ENCODE measurements at regions not wholly inside any gene's neighbourhood (a gene's known extent, or its start where the extent isn't known, plus 50 kb on each side); places are given as distances from the start of the nearest gene placed in this dataset.

GRCh38 chr9:109843641-109844040, 63.6 kb downstream of the PALM2AKAP2 start:
- TF ChIP-seq, protein P1, sequence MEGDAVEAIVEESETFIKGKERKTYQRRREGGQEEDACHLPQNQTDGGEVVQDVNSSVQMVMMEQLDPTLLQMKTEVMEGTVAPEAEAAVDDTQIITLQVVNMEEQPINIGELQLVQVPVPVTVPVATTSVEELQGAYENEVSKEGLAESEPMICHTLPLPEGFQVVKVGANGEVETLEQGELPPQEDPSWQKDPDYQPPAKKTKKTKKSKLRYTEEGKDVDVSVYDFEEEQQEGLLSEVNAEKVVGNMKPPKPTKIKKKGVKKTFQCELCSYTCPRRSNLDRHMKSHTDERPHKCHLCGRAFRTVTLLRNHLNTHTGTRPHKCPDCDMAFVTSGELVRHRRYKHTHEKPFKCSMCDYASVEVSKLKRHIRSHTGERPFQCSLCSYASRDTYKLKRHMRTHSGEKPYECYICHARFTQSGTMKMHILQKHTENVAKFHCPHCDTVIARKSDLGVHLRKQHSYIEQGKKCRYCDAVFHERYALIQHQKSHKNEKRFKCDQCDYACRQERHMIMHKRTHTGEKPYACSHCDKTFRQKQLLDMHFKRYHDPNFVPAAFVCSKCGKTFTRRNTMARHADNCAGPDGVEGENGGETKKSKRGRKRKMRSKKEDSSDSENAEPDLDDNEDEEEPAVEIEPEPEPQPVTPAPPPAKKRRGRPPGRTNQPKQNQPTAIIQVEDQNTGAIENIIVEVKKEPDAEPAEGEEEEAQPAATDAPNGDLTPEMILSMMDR (IDR thresholded peaks at IDR 0.05; ENCODE audit: low read length): no peak
- TF ChIP-seq EZH2 (IDR thresholded peaks at IDR 0.05; ENCODE audit: borderline replicate concordance, low read length): no peak
- H3K4me2 ChIP-seq (ENCODE audit: low read length): no peak overlapping the region
- no peak overlapping the region for H3K27ac ChIP-seq (ENCODE audit: low read depth, low read length, poor library complexity, severe bottlenecking)
- H3K4me1 ChIP-seq (ENCODE audit: insufficient read depth, low read length, severe bottlenecking): no peaks in the 10 kb centered on the region
- H2AFZ ChIP-seq (ENCODE audit: low read length): no peak overlapping the region
- H3K79me2 ChIP-seq (ENCODE audit: insufficient read depth, low read length): no peaks in the 10 kb centered on the region
- H3K4me3 ChIP-seq (ENCODE audit: low read depth, low read length, poor library complexity, severe bottlenecking): no peak overlapping the region
- H3K9ac ChIP-seq (ENCODE audit: low read length): no peak overlapping the region
- no peaks in the 10 kb centered on the region for H4K20me1 ChIP-seq (ENCODE audit: insufficient read depth, low read length)
- H3F3A ChIP-seq (ENCODE audit: insufficient read depth, low read length): no peaks in the 10 kb centered on the region
- H3K27me3 ChIP-seq (ENCODE audit: insufficient read depth, low read length): no peaks in the 10 kb centered on the region
- no peaks in the 10 kb centered on the region for H3K9me2 ChIP-seq (ENCODE audit: low read depth, low read length)
- H3K36me3 ChIP-seq (ENCODE audit: insufficient read depth, low read length): no peaks in the 10 kb centered on the region
- H3K9me3 ChIP-seq (ENCODE audit: low read length): no peaks in the 10 kb centered on the region

- H2AFZ ChIP-seq (ENCODE audit: low read length): no peak overlapping the region
- no peak overlapping the region for H3K4me3 ChIP-seq (ENCODE audit: low read depth, low read length, poor library complexity, severe bottlenecking)
- H3K4me2 ChIP-seq (ENCODE audit: low read length): no peak overlapping the region
- TF ChIP-seq EZH2 (IDR thresholded peaks at IDR 0.05; ENCODE audit: borderline replicate concordance, low read length): no peak
- TF ChIP-seq, protein P1 (IDR thresholded peaks at IDR 0.05; ENCODE audit: low read length): no peak
- H3K4me1 ChIP-seq (ENCODE audit: insufficient read depth, low read length, severe bottlenecking): no peaks in the 10 kb centered on the region
- H3K79me2 ChIP-seq (ENCODE audit: insufficient read depth, low read length): no peaks in the 10 kb centered on the region
- no peak overlapping the region for H3K9ac ChIP-seq (ENCODE audit: low read length)
- peaks cover 1% of the 10 kb centered on the region; the same call in 1 of the 2 replicates for H3K27me3 ChIP-seq (ENCODE audit: insufficient read depth, low read length)
- no peaks in the 10 kb centered on the region for H3K9me3 ChIP-seq (ENCODE audit: low read length)
- no peaks in the 10 kb centered on the region for H3K36me3 ChIP-seq (ENCODE audit: insufficient read depth, low read length)
- H4K20me1 ChIP-seq (ENCODE audit: insufficient read depth, low read length): no peaks in the 10 kb centered on the region
- H3F3A ChIP-seq (ENCODE audit: insufficient read depth, low read length): no peaks in the 10 kb centered on the region
- H3K27ac ChIP-seq (ENCODE audit: low read depth, low read length, poor library complexity, severe bottlenecking): no peak overlapping the region
- H3K9me2 ChIP-seq (ENCODE audit: low read depth, low read length): no peaks in the 10 kb centered on the region
Measured at GRCh38 chr9:109845226-109845625, 65.2 kb downstream of the PALM2AKAP2 start.

GRCh38 chr9:109846776-109847175, 66.8 kb downstream of the PALM2AKAP2 start:
- no peaks in the 10 kb centered on the region for H3K9me2 ChIP-seq (ENCODE audit: low read depth, low read length)
- H3K4me2 ChIP-seq (ENCODE audit: low read length): no peak overlapping the region
- H3F3A ChIP-seq (ENCODE audit: insufficient read depth, low read length): no peaks in the 10 kb centered on the region
- H3K27me3 ChIP-seq (ENCODE audit: insufficient read depth, low read length): peaks cover 3% of the 10 kb centered on the region; the same call in 1 of the 2 replicates
- H3K36me3 ChIP-seq (ENCODE audit: insufficient read depth, low read length): no peaks in the 10 kb centered on the region
- no peak overlapping the region for H3K9ac ChIP-seq (ENCODE audit: low read length)
- no peaks in the 10 kb centered on the region for H3K4me1 ChIP-seq (ENCODE audit: insufficient read depth, low read length, severe bottlenecking)
- H2AFZ ChIP-seq (ENCODE audit: low read length): no peak overlapping the region
- no peak overlapping the region for H3K4me3 ChIP-seq (ENCODE audit: low read depth, low read length, poor library complexity, severe bottlenecking)
- no peaks in the 10 kb centered on the region for H4K20me1 ChIP-seq (ENCODE audit: insufficient read depth, low read length)
- H3K27ac ChIP-seq (ENCODE audit: low read depth, low read length, poor library complexity, severe bottlenecking): no peak overlapping the region
- no peaks in the 10 kb centered on the region for H3K9me3 ChIP-seq (ENCODE audit: low read length)
- H3K79me2 ChIP-seq (ENCODE audit: insufficient read depth, low read length): no peaks in the 10 kb centered on the region
- TF ChIP-seq EZH2 (IDR thresholded peaks at IDR 0.05; ENCODE audit: borderline replicate concordance, low read length): no peak
- TF ChIP-seq, protein P1 (IDR thresholded peaks at IDR 0.05; ENCODE audit: low read length): no peak
